ENCODE measurements at regions not wholly inside any gene's neighbourhood (a gene's known extent, or its start where the extent isn't known, plus 50 kb on each side); places are given as distances from the start of the nearest gene placed in this dataset.

DNA sequence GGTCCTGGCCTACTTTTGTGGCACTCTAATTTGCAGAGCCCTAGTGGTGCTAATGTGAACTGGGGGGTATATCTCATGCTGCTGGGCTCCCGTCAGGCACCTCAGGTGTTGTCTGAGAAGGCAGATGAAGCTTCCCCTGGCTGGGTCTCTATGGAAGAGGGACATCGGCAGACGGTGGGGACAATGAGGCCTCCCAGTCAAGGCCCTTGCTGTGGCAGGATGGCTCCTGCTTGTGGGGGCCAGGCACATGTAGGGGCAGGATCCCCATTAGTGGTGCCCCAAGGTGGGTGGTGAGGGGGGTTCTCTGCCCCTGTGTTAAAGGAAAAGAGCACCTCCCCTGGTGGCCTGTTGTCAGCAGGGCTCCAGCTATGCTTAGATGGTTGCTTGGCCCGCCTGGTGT is 192.8 kb upstream of the S1PR3 start:
- DNase-seq (ENCODE audit: low read depth) = no peak
- no peak overlapping the region for H3K4me3 ChIP-seq (ENCODE audit: low read depth, low read length)
- TF ChIP-seq, protein P1, sequence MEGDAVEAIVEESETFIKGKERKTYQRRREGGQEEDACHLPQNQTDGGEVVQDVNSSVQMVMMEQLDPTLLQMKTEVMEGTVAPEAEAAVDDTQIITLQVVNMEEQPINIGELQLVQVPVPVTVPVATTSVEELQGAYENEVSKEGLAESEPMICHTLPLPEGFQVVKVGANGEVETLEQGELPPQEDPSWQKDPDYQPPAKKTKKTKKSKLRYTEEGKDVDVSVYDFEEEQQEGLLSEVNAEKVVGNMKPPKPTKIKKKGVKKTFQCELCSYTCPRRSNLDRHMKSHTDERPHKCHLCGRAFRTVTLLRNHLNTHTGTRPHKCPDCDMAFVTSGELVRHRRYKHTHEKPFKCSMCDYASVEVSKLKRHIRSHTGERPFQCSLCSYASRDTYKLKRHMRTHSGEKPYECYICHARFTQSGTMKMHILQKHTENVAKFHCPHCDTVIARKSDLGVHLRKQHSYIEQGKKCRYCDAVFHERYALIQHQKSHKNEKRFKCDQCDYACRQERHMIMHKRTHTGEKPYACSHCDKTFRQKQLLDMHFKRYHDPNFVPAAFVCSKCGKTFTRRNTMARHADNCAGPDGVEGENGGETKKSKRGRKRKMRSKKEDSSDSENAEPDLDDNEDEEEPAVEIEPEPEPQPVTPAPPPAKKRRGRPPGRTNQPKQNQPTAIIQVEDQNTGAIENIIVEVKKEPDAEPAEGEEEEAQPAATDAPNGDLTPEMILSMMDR (IDR thresholded peaks at IDR 0.05; ENCODE audit: insufficient read depth, low read depth, low read length, missing control alignments) = no peak

DNA sequence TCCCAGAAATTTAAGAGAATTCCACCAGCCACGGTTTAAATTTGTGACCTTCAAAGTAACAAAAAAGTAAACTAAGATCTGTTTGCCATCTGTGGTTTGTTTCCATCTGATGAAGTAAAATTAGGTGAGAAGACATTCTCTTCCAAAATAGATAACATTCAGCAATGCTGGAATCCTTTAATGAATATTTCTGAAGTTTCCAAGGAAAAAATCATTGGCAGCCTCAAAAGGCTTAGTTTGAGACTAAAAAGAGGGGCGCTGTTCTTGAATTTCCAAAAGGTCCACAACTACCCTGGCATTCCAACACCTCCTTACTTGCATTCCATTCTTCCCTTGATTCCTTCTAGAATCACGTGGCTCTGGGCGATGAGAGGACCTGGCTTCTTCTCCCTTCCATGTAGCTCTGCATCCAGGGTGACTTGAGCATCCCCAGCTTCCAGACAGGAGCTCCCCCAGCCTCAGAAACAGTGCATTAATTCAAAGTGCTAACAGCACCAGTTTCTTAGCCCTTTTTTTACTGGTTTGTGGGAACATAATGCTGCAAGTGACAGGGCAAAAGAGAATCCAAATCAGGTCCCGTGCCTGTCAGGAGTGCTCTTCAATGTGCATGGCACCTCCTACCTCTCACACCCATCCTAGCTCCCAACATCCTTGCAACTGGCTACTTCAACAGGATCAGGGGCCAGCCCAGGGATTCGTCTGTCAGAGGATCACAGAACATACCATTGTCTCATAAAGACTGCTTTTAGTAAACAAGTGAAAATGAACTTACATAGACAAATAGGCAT is 191.5 kb upstream of the S1PR3 start:
- H3K4me3 ChIP-seq (ENCODE audit: low read depth, low read length) = no peak overlapping the region
- no peak for DNase-seq (ENCODE audit: low read depth)
- TF ChIP-seq, protein P1 (IDR thresholded peaks at IDR 0.05; ENCODE audit: insufficient read depth, low read depth, low read length, missing control alignments) = no peak

DNA sequence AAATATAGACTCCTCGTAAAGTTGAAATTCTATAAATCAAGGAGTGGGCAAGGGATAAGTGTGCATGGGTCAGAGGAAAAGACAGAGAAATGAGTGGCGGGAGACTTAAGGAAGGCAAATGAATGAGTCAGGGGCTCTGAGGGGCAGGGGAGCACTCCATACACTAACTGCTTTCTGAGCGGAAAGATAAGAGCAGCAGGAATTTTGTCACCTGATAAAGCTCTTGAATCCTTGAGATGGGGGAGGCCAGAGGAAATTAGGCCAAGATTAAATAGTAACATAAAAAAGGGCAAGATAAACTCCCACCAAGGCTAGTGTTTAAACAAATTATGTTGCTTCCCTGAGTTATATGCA is 191.0 kb upstream of the S1PR3 start:
- H3K4me3 ChIP-seq (ENCODE audit: low read depth, low read length) = no peak overlapping the region
- DNase-seq (ENCODE audit: low read depth) = no peak
- TF ChIP-seq, protein P1 (IDR thresholded peaks at IDR 0.05; ENCODE audit: insufficient read depth, low read depth, low read length, missing control alignments) = no peak

DNA sequence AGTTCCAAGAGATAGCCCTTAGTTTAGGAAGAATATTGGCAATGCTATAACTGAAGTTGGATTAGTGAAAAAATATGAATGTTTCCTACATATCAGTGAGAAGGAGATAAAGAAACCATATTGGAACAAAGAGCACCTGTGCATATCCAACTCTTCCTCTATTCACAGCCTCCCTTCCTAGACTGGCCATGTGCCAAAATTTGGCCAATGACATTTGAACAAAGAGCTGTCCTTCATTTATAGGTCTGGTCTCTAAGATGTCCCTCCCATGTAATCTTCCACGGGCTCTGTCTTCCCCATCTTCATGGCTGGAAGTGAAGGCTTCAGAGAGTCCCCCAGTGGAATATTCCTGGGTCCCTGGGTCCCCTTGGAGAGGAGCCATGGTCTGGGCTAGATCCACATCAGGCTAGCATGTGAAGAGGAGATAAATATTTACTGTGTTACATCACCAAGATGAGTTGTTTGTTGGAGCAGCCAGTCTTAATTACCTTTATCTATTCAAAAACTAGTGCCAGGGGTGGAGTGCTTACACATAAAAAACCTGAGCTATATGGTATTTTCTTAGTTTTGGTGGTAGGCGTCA is 190.0 kb upstream of the S1PR3 start:
- TF ChIP-seq, protein P1 (IDR thresholded peaks at IDR 0.05; ENCODE audit: insufficient read depth, low read depth, low read length, missing control alignments) = no peak
- no peak for DNase-seq (ENCODE audit: low read depth)
- no peak overlapping the region for H3K4me3 ChIP-seq (ENCODE audit: low read depth, low read length)

DNA sequence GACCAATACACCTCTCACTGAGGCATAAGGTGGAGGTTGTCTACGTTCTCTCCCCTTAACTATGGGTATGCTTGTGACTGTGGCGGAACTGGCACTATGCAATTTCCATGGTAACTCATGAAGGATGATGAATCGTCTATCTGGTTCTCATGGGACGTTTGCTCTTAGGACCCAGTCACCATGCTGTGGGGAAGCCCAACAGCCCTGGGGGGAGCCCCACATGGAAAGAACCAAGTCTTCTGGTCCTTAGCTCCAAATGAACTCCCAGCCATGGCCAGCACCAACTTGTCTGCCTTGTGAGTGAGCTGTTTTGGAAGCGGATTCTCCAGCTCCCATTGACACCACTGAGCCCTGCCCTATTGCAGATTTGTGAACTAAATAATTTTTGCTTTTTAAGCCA is 188.7 kb upstream of the S1PR3 start:
- TF ChIP-seq, protein P1 (IDR thresholded peaks at IDR 0.05; ENCODE audit: insufficient read depth, low read depth, low read length, missing control alignments) = no peak
- no peak for DNase-seq (ENCODE audit: low read depth)
- no peak overlapping the region for H3K4me3 ChIP-seq (ENCODE audit: low read depth, low read length)

DNA sequence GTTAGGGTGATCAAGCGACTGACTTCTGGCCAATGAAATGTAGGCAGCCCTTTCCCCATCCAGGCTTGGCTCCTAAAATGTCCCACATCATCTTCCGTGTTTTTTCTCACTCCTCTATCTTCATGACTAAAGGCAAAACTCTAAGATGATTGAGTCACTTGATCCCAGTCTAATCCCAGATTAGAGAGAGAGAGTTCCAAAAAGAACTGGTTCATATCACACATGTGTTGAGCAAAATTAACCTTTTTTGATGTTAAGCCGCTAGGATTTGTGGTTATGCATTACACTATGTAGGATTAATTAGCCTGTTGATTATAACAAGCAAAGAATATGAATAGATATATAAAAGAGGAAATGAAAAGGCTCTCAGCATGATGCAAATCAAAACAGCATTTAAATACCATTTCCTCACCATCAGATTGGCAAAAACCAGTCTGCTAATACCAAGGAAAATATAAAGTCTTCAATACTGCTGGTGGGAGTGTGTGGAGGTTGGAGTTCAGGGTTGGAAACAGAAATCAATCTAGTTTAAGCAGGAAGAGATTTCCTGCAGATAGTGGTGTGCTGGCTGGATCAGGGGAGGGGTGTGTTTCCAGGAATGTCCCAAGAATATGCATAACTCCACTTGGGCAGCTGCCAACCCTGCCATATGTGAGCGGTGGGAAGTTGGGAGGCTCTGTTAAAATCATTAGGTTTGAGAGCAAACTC is 187.6 kb upstream of the S1PR3 start:
- DNase-seq (ENCODE audit: low read depth) = no peak
- H3K4me3 ChIP-seq (ENCODE audit: low read depth, low read length) = no peak overlapping the region
- TF ChIP-seq, protein P1 (IDR thresholded peaks at IDR 0.05; ENCODE audit: insufficient read depth, low read depth, low read length, missing control alignments) = no peak

Data from GM12865 (cell line).